H9 (cell line): ENCODE measurements at regions not wholly inside any gene's neighbourhood (a gene's known extent, or its start where the extent isn't known, plus 50 kb on each side); places are given as distances from the start of the nearest gene placed in this dataset.
A peak's percentile ranks its signal among the peaks of the same experiment; 100 is the strongest.

ENCODE experiments used
- DNase-seq: peaks from one replicate; pipeline ENCODE4 v3.0.0-alpha.2; 2017
- H2AFZ ChIP-seq: one replicate; pipeline ENCODE4 v1.6.1; 2013; ENCODE audit warnings: mild to moderate bottlenecking, low read length, control low read depth, moderate library complexity
- H2AK5ac ChIP-seq: 2 replicates; pipeline ENCODE4 v1.6.1; 2013; ENCODE audit warnings: low read length, control low read depth, mixed read lengths; ENCODE audit not compliant: insufficient read length
- H2BK120ac ChIP-seq: one replicate; pipeline ENCODE4 v1.6.1; 2013; ENCODE audit warnings: low read depth, mild to moderate bottlenecking, low read length, control low read depth, inconsistent platforms; ENCODE audit not compliant: poor library complexity, severe bottlenecking
- H2BK12ac ChIP-seq: 2 replicates; pipeline ENCODE4 v1.6.1; 2013; ENCODE audit warnings: low read length, control low read depth, mixed read lengths, low read depth; ENCODE audit not compliant: insufficient read length
- H2BK15ac ChIP-seq: 2 replicates; pipeline ENCODE4 v1.6.1; 2013; ENCODE audit warnings: low read depth, low read length, control low read depth
- H2BK20ac ChIP-seq: one replicate; pipeline ENCODE4 v1.6.1; 2013; ENCODE audit warnings: low read depth, mild to moderate bottlenecking, low read length, control low read depth, inconsistent platforms; ENCODE audit not compliant: poor library complexity, severe bottlenecking
- H2BK5ac ChIP-seq: 2 replicates; pipeline ENCODE4 v1.6.1; 2013; ENCODE audit warnings: low read length, control low read depth, mixed read lengths; ENCODE audit not compliant: insufficient read length
- H3K14ac ChIP-seq: 2 replicates; pipeline ENCODE4 v1.6.1; 2013; ENCODE audit warnings: low read length, control low read depth; ENCODE audit not compliant: insufficient read depth
- H3K18ac ChIP-seq: 2 replicates; pipeline ENCODE4 v1.6.1; 2013; ENCODE audit warnings: low read depth, mild to moderate bottlenecking, mixed read lengths, low read length, control low read depth; ENCODE audit not compliant: insufficient read length
- H3K23ac ChIP-seq: 2 replicates; pipeline ENCODE4 v1.6.1; 2013; ENCODE audit warnings: low read length, control low read depth, mixed read lengths, low read depth; ENCODE audit not compliant: insufficient read length
- H3K23me2 ChIP-seq: 2 replicates; pipeline ENCODE4 v1.6.1; 2013; ENCODE audit warnings: low read depth, mild to moderate bottlenecking, mixed read lengths, low read length, control low read depth; ENCODE audit not compliant: insufficient read length, poor library complexity, severe bottlenecking
- H3K27ac ChIP-seq: 2 replicates; pipeline ENCODE4 v1.5.1; 2013; ENCODE audit warnings: low read length, control low read depth, mixed read lengths, low read depth; ENCODE audit not compliant: insufficient read length
- H3K27me3 ChIP-seq: 2 replicates; pipeline ENCODE4 v1.6.1; 2013; ENCODE audit warnings: low read length, control low read depth, inconsistent platforms; ENCODE audit not compliant: insufficient read depth
- H3K4ac ChIP-seq: 2 replicates; pipeline ENCODE4 v1.6.1; 2013; ENCODE audit warnings: low read depth, mild to moderate bottlenecking, control low read depth, inconsistent platforms, low read length, moderate library complexity
- H3K4me1 ChIP-seq: 2 replicates; pipeline ENCODE4 v1.6.1; 2013; ENCODE audit warnings: low read length, control low read depth, inconsistent platforms; ENCODE audit not compliant: insufficient read depth
- H3K4me2 ChIP-seq: 2 replicates; pipeline ENCODE4 v1.6.1; 2013; ENCODE audit warnings: low read length, control low read depth, mixed read lengths; ENCODE audit not compliant: insufficient read length, insufficient read depth
- H3K56ac ChIP-seq: 2 replicates; pipeline ENCODE4 v1.6.1; 2013; ENCODE audit warnings: low read depth, mild to moderate bottlenecking, mixed read lengths, low read length, control low read depth; ENCODE audit not compliant: insufficient read length
- H3K79me1 ChIP-seq: 2 replicates; pipeline ENCODE4 v1.6.1; 2013; ENCODE audit warnings: low read depth, mild to moderate bottlenecking, moderate library complexity, low read length, control low read depth, inconsistent platforms; ENCODE audit not compliant: insufficient read depth, poor library complexity, severe bottlenecking
- H3K79me2 ChIP-seq: 2 replicates; pipeline ENCODE4 v1.6.1; 2013; ENCODE audit warnings: low read length, control low read depth, inconsistent platforms; ENCODE audit not compliant: insufficient read depth
- H3K9ac ChIP-seq: 2 replicates; pipeline ENCODE4 v1.6.1; 2013; ENCODE audit warnings: low read length, control low read depth, mixed read lengths; ENCODE audit not compliant: insufficient read length; ENCODE audit errors: extremely low read depth
- H3K9me3 ChIP-seq: one replicate; pipeline ENCODE4 v1.6.1; 2013; ENCODE audit warnings: low read depth, low read length, inconsistent platforms; ENCODE audit not compliant: control insufficient read depth
- H3T11ph ChIP-seq: one replicate; pipeline ENCODE4 v1.6.1; 2013; ENCODE audit warnings: mild to moderate bottlenecking, low read length, control low read depth, inconsistent platforms
- H4K20me1 ChIP-seq: one replicate; pipeline ENCODE4 v1.6.1; 2013; ENCODE audit not compliant: control insufficient read depth, insufficient read length, insufficient read depth
- H4K5ac ChIP-seq: 2 replicates; pipeline ENCODE4 v1.6.1; 2013; ENCODE audit warnings: low read depth, mild to moderate bottlenecking, mixed read lengths, low read length, control low read depth; ENCODE audit not compliant: insufficient read length
- H4K8ac ChIP-seq: replicated peaks from 2 replicates; pipeline ENCODE4 v1.6.1; 2013; ENCODE audit warnings: low read length, control low read depth, mixed read lengths, low read depth; ENCODE audit not compliant: insufficient read length
- H4K91ac ChIP-seq: 2 replicates; pipeline ENCODE4 v1.6.1; 2013; ENCODE audit warnings: low read depth, mild to moderate bottlenecking, moderate library complexity, mixed read lengths, low read length, control low read depth; ENCODE audit not compliant: insufficient read length
- H3K27ac Mint-ChIP-seq, 3 experiments: 2 replicates in 2 of 3; 3 replicates in 1 of 3; pipeline ENCODE4 v1.8.0; 2020 to 2021; ENCODE audit warnings: mixed read lengths in 3 of 3, mild to moderate bottlenecking in 1 of 3, moderate library complexity in 1 of 3
- H3K27me3 Mint-ChIP-seq: 2 replicates; pipeline ENCODE4 v1.8.0; 2021; ENCODE audit warnings: low read depth, mild to moderate bottlenecking, moderate library complexity, mixed read lengths
- H3K36me3 Mint-ChIP-seq, 3 experiments: 2 replicates in 2 of 3; 3 replicates in 1 of 3; pipeline ENCODE4 v1.8.0; 2020 to 2021; ENCODE audit warnings: low read depth in 3 of 3, mixed read lengths in 3 of 3; ENCODE audit not compliant: insufficient read depth in 1 of 3
- H3K4me1 Mint-ChIP-seq, 2 experiments: 2 replicates each; pipeline ENCODE4 v1.8.0; 2020; ENCODE audit warnings: mixed read lengths in 2 of 2
- H3K4me3 Mint-ChIP-seq, 2 experiments: 2 replicates in 1 of 2; 3 replicates in 1 of 2; pipeline ENCODE4 v1.8.0; 2020 to 2021; ENCODE audit warnings: mild to moderate bottlenecking in 2 of 2, mixed read lengths in 2 of 2, moderate library complexity in 1 of 2
- H3K9me3 Mint-ChIP-seq, 2 experiments: 2 replicates in 1 of 2; 3 replicates in 1 of 2; pipeline ENCODE4 v1.8.0; 2020; ENCODE audit warnings: mild to moderate bottlenecking in 2 of 2, mixed read lengths in 2 of 2, moderate library complexity in 1 of 2
- WGBS: extraction: QIAGEN DNeasy Blood & Tissue Kit; methylation state at CpG from one replicate; pipeline ENCODE4 v1.1.7; 2013; ENCODE audit warnings: missing lambda C conversion rate, low lambda C conversion rate, mixed read lengths; ENCODE audit not compliant: insufficient read length; ENCODE audit errors: extremely low coverage; 5-methylcytosine and 5-hydroxymethylcytosine counted together
- TF ChIP-seq, protein P1 (sequence below): fragments of 200-600 bp; sonication (generic); conservative IDR thresholded peaks from 3 replicates; pipeline ENCODE4 v1.8.0; 2021; ENCODE audit warnings: antibody characterized with exemption, mild to moderate bottlenecking

- no peak overlapping the region for H3K4me3 Mint-ChIP-seq
- no peaks in the 10 kb centered on the region for H3K79me2 ChIP-seq
- H4K5ac ChIP-seq = no peak overlapping the region
- H3K4me2 ChIP-seq = no peak overlapping the region
- no peaks in the 10 kb centered on the region for H3K4me1 ChIP-seq
- H4K20me1 ChIP-seq = no peaks in the 10 kb centered on the region
- H3K18ac ChIP-seq = no peak overlapping the region
- no peaks in the 10 kb centered on the region for H3K79me1 ChIP-seq
- no peak overlapping the region for H2AFZ ChIP-seq
- H3K56ac ChIP-seq = no peak overlapping the region
- H3K4ac ChIP-seq = no peak overlapping the region
- H3K27me3 ChIP-seq = no peaks in the 10 kb centered on the region
- no peak overlapping the region for H4K8ac ChIP-seq
- H2BK120ac ChIP-seq = no peak overlapping the region
- H3K27ac ChIP-seq = no peak overlapping the region
- H3T11ph ChIP-seq = no peak overlapping the region
- no peak overlapping the region for H2BK20ac ChIP-seq
- peaks cover 20 to 27% of the 10 kb centered on the region in 2 experiments for H3K4me1 Mint-ChIP-seq
- H4K91ac ChIP-seq = no peak overlapping the region
- H3K23me2 ChIP-seq = no peaks in the 10 kb centered on the region
- no peak overlapping the region for H2BK15ac ChIP-seq
- no peak overlapping the region for H2BK5ac ChIP-seq
- H3K9me3 ChIP-seq = no peaks in the 10 kb centered on the region
- H3K14ac ChIP-seq = no peak overlapping the region
- no peak overlapping the region for H2AK5ac ChIP-seq
- no peak overlapping the region for H3K9ac ChIP-seq
- TF ChIP-seq, protein P1, sequence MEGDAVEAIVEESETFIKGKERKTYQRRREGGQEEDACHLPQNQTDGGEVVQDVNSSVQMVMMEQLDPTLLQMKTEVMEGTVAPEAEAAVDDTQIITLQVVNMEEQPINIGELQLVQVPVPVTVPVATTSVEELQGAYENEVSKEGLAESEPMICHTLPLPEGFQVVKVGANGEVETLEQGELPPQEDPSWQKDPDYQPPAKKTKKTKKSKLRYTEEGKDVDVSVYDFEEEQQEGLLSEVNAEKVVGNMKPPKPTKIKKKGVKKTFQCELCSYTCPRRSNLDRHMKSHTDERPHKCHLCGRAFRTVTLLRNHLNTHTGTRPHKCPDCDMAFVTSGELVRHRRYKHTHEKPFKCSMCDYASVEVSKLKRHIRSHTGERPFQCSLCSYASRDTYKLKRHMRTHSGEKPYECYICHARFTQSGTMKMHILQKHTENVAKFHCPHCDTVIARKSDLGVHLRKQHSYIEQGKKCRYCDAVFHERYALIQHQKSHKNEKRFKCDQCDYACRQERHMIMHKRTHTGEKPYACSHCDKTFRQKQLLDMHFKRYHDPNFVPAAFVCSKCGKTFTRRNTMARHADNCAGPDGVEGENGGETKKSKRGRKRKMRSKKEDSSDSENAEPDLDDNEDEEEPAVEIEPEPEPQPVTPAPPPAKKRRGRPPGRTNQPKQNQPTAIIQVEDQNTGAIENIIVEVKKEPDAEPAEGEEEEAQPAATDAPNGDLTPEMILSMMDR = no peak
- no CpG with 5 or more reads among the region's 13 CpGs for WGBS
- H2BK12ac ChIP-seq = no peak overlapping the region
- no peak overlapping the region for H3K27ac Mint-ChIP-seq
- H3K27me3 Mint-ChIP-seq = no peaks in the 10 kb centered on the region
- no peak overlapping the region for H3K23ac ChIP-seq
- H3K36me3 Mint-ChIP-seq = no peaks in the 10 kb centered on the region
- peak; percentile 42 for DNase-seq
- H3K9me3 Mint-ChIP-seq = no peaks in the 10 kb centered on the region
Measured at GRCh38 chr1:157195521-157196244, 57.5 kb upstream of the ETV3 start.
